HCT116 (cell line): ENCODE measurements at regions not wholly inside any gene's neighbourhood (a gene's known extent, or its start where the extent isn't known, plus 50 kb on each side); places are given as distances from the start of the nearest gene placed in this dataset.

ENCODE experiments used
- ATAC-seq: fragments of 200-7000 bp; cut with Tn5 transposase; 2 replicates; pipeline ENCODE4 v1.9.1; 2020; ENCODE audit warnings: mild to moderate bottlenecking, moderate library complexity
- BruUV-seq: library from RNA; stranded (reverse); fragments of 400-500 nt; replicated peaks from 2 replicates; lab custom pipeline; 2021; lab: Mats Ljungman, UMichigan
- CTCF ChIA-PET: fragments of 300-600 bp; sonication (Branson Sonifier 250); formaldehyde crosslinking; loops from one replicate; lab custom pipeline; 2021; ENCODE audit warnings: antibody characterized with exemption; lab: Charles Lee
- POLR2A ChIA-PET: fragments of 300-600, 350-600 bp; sonication (Branson Sonifier 250); formaldehyde crosslinking; loops from one replicate; lab custom pipeline; 2021; ENCODE audit warnings: antibody characterized with exemption; lab: Charles Lee
- RAD21 ChIA-PET, 2 experiments: fragments of 300-600 bp; sonication (Branson Sonifier 250); formaldehyde crosslinking; loops; one replicate each; lab custom pipeline; 2023; ENCODE audit warnings: low total read pairs in 2 of 2; ENCODE audit not compliant: uncharacterized antibody in 2 of 2, unreplicated experiment in 2 of 2, low non-redundant PET in 1 of 2; lab: Charles Lee
- DNase-seq: peaks from one replicate; pipeline ENCODE4 v3.0.0-alpha.2; 2010; ENCODE audit warnings: low read depth, low spot score
- H2AFZ ChIP-seq: fragments of 200-600 bp; shearing (Covaris generic), sonication (generic); 2 replicates; pipeline ENCODE4 v1.6.1; 2017; ENCODE audit warnings: low read depth, mixed run types, mixed read lengths, antibody characterized with exemption, low read length; ENCODE audit not compliant: poor library complexity, severe bottlenecking
- H3K27ac ChIP-seq: 2 replicates; pipeline ENCODE4 v1.5.1; 2012; ENCODE audit warnings: low read depth, low read length
- H3K27me3 ChIP-seq: fragments of 200-600 bp; sonication (generic); 2 replicates; pipeline ENCODE4 v1.6.1; 2016; ENCODE audit warnings: mixed run types, low read length, mixed read lengths; ENCODE audit not compliant: insufficient read depth
- H3K36me3 ChIP-seq, 2 experiments: fragments of 200-500 bp in 1 of 2; fragments of 200-600 bp in 1 of 2; sonication (Bioruptor generic) in 1 of 2; sonication (generic) in 1 of 2; 2 replicates each; pipeline versions ENCODE4 v1.5.1 to v1.6.1; 2014 to 2016; ENCODE audit warnings: low read length in 2 of 2, inconsistent platforms in 1 of 2, mixed read lengths in 1 of 2, mixed run types in 1 of 2; ENCODE audit not compliant: insufficient read depth in 2 of 2, control insufficient read depth in 1 of 2
- H3K4me1 ChIP-seq, 2 experiments: fragments of 200-600 bp in 1 of 2; sonication (generic) in 1 of 2; 2 replicates each; pipeline versions ENCODE4 v1.5.1 to v1.6.1; 2012 to 2017; ENCODE audit warnings: low read length in 2 of 2, inconsistent platforms in 1 of 2, mild to moderate bottlenecking in 1 of 2, mixed read lengths in 1 of 2, mixed run types in 1 of 2, moderate library complexity in 1 of 2; ENCODE audit not compliant: insufficient read depth in 2 of 2, control insufficient read depth in 1 of 2
- H3K4me2 ChIP-seq: fragments of 200-600 bp; sonication (generic); 2 replicates; pipeline ENCODE4 v1.6.1; 2017; ENCODE audit warnings: mixed run types, low read length, mixed read lengths
- H3K4me3 ChIP-seq, 2 experiments: fragments of 200-600 bp in 1 of 2; sonication (generic) in 1 of 2; replicated peaks in 1 of 2; 2 replicates each; pipeline ENCODE4 v1.5.1; 2011 to 2016; ENCODE audit warnings: low read length in 2 of 2, control low read depth in 1 of 2, low read depth in 1 of 2, mild to moderate bottlenecking in 1 of 2, mixed read lengths in 1 of 2, mixed run types in 1 of 2
- H3K79me2 ChIP-seq: fragments of 200-600 bp; sonication (generic); 2 replicates; pipeline ENCODE4 v1.6.1; 2017; ENCODE audit warnings: mild to moderate bottlenecking, mixed run types, low read length, moderate library complexity, mixed read lengths; ENCODE audit not compliant: insufficient read depth
- H3K9ac ChIP-seq: fragments of 200-600 bp; sonication (generic); 2 replicates; pipeline ENCODE4 v1.6.1; 2016; ENCODE audit warnings: low read length, mixed read lengths
- H3K9me2 ChIP-seq: fragments of 200-600 bp; sonication (generic), shearing (Covaris generic); 2 replicates; pipeline ENCODE4 v1.6.1; 2017; ENCODE audit warnings: mixed run types, mild to moderate bottlenecking, moderate library complexity; ENCODE audit not compliant: insufficient read depth
- H3K9me3 ChIP-seq, 2 experiments: fragments of 200-500 bp in 1 of 2; fragments of 200-600 bp in 1 of 2; sonication (Bioruptor generic) in 1 of 2; sonication (generic) in 1 of 2; 2 replicates each; pipeline ENCODE4 v1.6.1; 2014 to 2017; ENCODE audit warnings: low read length in 2 of 2, mixed read lengths in 2 of 2, inconsistent platforms in 1 of 2, low read depth in 1 of 2, mild to moderate bottlenecking in 1 of 2, mixed run types in 1 of 2, moderate library complexity in 1 of 2; ENCODE audit not compliant: control insufficient read depth in 1 of 2, insufficient read depth in 1 of 2
- H4K20me1 ChIP-seq: fragments of 200-600 bp; sonication (generic), shearing (Covaris generic); 2 replicates; pipeline ENCODE4 v1.6.1; 2017; ENCODE audit warnings: mixed run types, mild to moderate bottlenecking, moderate library complexity; ENCODE audit not compliant: insufficient read depth
- CBX3 ChIP-seq: IDR thresholded peaks from 2 replicates; pipeline ENCODE4 v1.6.1; 2012; ENCODE audit warnings: low read depth
- CEBPB ChIP-seq: IDR thresholded peaks from 2 replicates; pipeline ENCODE4 v1.6.1; 2012; ENCODE audit warnings: low read depth
- EGR1 ChIP-seq: IDR thresholded peaks from 2 replicates; pipeline ENCODE4 v1.6.1; 2012; ENCODE audit warnings: low read depth
- ELF1 ChIP-seq: IDR thresholded peaks from 2 replicates; pipeline ENCODE4 v1.6.1; 2012; ENCODE audit warnings: low read depth, borderline replicate concordance
- EZH2 ChIP-seq: fragments of 200-600 bp; sonication (generic); IDR thresholded peaks from 2 replicates; pipeline ENCODE4 v1.6.1; 2017; ENCODE audit warnings: antibody characterized with exemption, mixed run types
- FOSL1 ChIP-seq: IDR thresholded peaks from 2 replicates; pipeline ENCODE4 v1.6.1; 2012; ENCODE audit warnings: low read depth
- JUND ChIP-seq: IDR thresholded peaks from 2 replicates; pipeline ENCODE4 v1.6.1; 2012
- POLR2AphosphoS5 ChIP-seq: IDR thresholded peaks from 2 replicates; pipeline ENCODE4 v1.6.1; 2011; ENCODE audit warnings: mild to moderate bottlenecking, low read depth, low read length, moderate library complexity
- RAD21 ChIP-seq: IDR thresholded peaks from 2 replicates; pipeline ENCODE4 v1.6.1; 2012; ENCODE audit warnings: low read depth, mild to moderate bottlenecking
- SIN3A ChIP-seq: IDR thresholded peaks from 2 replicates; pipeline ENCODE4 v1.6.1; 2012; ENCODE audit warnings: low read depth
- SP1 ChIP-seq: IDR thresholded peaks from 2 replicates; pipeline ENCODE4 v1.6.1; 2012; ENCODE audit warnings: low read depth
- SRF ChIP-seq: IDR thresholded peaks from 2 replicates; pipeline ENCODE4 v1.6.1; 2012; ENCODE audit warnings: low read depth
- TCF7L2 ChIP-seq: IDR thresholded peaks from 2 replicates; pipeline ENCODE4 v1.7.0; 2011; ENCODE audit warnings: borderline replicate concordance, inconsistent platforms; ENCODE audit not compliant: insufficient read depth, insufficient read length; ENCODE audit errors: extremely low read depth
- YY1 ChIP-seq: IDR thresholded peaks from 2 replicates; pipeline ENCODE4 v1.6.1; 2011; ENCODE audit warnings: low read length, low read depth, moderate library complexity, mild to moderate bottlenecking; ENCODE audit not compliant: insufficient replicate concordance; ENCODE audit errors: extremely low read depth
- ZNF274 ChIP-seq: fragments of 200-500 bp; sonication (Bioruptor generic); IDR thresholded peaks from 2 replicates; pipeline ENCODE4 v1.6.1; 2014; ENCODE audit warnings: mild to moderate bottlenecking, low read depth, low read length, inconsistent platforms
- intact Hi-C: fragments of 100-400 bp; cut with micrococcal nuclease; formaldehyde crosslinking; loops from 2 replicates; pipeline ENCODE4 v1.10.0; 2022
- TF ChIP-seq, protein P1 (sequence below): IDR thresholded peaks from 2 replicates; pipeline ENCODE4 v1.6.1; 2012
- TF ChIP-seq, protein P2 (sequence below): IDR thresholded peaks from 2 replicates; pipeline ENCODE4 v1.6.1; 2012
- TF ChIP-seq, protein P3 (sequence below): IDR thresholded peaks from 2 replicates; pipeline ENCODE4 v1.6.1; 2011; ENCODE audit warnings: mild to moderate bottlenecking, low read length, moderate library complexity; ENCODE audit not compliant: insufficient replicate concordance; ENCODE audit errors: extremely low read depth
- TF ChIP-seq, protein P4 (sequence below): IDR thresholded peaks from 2 replicates; pipeline ENCODE4 v1.6.1; 2012; ENCODE audit warnings: low read depth

DNA sequence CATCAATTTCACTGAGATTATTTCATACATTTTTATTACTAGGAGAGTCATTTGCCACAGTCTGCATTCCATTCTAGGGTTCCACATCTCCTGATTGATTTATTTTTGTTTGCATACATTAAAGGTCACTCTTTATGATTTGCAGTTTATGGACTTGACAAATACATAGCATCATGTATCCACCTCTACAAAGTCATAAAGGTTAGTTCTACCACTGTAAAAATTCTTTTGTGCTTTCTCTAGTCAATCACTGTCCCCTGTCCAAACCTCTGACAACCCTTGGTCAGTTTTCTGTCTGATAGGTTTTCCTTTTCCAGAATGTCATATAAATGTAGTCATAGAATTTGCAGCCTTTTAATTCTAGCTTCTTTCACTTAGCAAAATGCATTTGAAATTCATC lies 434.6 kb upstream of the MON1B start:
- intact Hi-C loops, result no loop called here
- POLR2A ChIA-PET, result no interaction called here
- Histone ChIP-seq H3K79me2 (no peaks in the 10 kb centered on the region), H4K20me1 (no peaks in the 10 kb centered on the region), H3K9me3 (peaks cover 0 to 3% of the 10 kb centered on the region in 2 experiments; a peak in 2 of 4 replicates), H3K4me1 (no peaks in the 10 kb centered on the region), H2AFZ (no peak overlapping the region), H3K4me2 (no peak overlapping the region), H3K9me2 (no peaks in the 10 kb centered on the region), H3K36me3 (no peaks in the 10 kb centered on the region), H3K27me3 (no peaks in the 10 kb centered on the region), H3K27ac (no peak overlapping the region), H3K4me3 (no peak overlapping the region), H3K9ac (no peak overlapping the region)
- BruUV-seq, result no TSS peak
- RAD21 ChIA-PET, result no interaction called here
- ATAC-seq (no peak), DNase-seq (no peak)
- CTCF ChIA-PET, result no interaction called here
- TF ChIP-seq JUND (no peak), RAD21 (no peak), SRF (no peak), EZH2 (no peak), FOSL1 (no peak), YY1 (no peak), SIN3A (no peak), TCF7L2 (no peak), POLR2AphosphoS5 (no peak), ELF1 (no peak), SP1 (no peak), CEBPB (no peak), EGR1 (no peak), CBX3 (no peak), ZNF274 (no peak)
- TF ChIP-seq, protein P1, sequence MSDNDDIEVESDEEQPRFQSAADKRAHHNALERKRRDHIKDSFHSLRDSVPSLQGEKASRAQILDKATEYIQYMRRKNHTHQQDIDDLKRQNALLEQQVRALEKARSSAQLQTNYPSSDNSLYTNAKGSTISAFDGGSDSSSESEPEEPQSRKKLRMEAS, result no peak
- TF ChIP-seq, protein P2, sequence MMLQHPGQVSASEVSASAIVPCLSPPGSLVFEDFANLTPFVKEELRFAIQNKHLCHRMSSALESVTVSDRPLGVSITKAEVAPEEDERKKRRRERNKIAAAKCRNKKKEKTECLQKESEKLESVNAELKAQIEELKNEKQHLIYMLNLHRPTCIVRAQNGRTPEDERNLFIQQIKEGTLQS, result no peak
- TF ChIP-seq, protein P3, sequence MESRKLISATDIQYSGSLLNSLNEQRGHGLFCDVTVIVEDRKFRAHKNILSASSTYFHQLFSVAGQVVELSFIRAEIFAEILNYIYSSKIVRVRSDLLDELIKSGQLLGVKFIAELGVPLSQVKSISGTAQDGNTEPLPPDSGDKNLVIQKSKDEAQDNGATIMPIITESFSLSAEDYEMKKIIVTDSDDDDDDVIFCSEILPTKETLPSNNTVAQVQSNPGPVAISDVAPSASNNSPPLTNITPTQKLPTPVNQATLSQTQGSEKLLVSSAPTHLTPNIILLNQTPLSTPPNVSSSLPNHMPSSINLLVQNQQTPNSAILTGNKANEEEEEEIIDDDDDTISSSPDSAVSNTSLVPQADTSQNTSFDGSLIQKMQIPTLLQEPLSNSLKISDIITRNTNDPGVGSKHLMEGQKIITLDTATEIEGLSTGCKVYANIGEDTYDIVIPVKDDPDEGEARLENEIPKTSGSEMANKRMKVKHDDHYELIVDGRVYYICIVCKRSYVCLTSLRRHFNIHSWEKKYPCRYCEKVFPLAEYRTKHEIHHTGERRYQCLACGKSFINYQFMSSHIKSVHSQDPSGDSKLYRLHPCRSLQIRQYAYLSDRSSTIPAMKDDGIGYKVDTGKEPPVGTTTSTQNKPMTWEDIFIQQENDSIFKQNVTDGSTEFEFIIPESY, result no peak
- TF ChIP-seq, protein P4, sequence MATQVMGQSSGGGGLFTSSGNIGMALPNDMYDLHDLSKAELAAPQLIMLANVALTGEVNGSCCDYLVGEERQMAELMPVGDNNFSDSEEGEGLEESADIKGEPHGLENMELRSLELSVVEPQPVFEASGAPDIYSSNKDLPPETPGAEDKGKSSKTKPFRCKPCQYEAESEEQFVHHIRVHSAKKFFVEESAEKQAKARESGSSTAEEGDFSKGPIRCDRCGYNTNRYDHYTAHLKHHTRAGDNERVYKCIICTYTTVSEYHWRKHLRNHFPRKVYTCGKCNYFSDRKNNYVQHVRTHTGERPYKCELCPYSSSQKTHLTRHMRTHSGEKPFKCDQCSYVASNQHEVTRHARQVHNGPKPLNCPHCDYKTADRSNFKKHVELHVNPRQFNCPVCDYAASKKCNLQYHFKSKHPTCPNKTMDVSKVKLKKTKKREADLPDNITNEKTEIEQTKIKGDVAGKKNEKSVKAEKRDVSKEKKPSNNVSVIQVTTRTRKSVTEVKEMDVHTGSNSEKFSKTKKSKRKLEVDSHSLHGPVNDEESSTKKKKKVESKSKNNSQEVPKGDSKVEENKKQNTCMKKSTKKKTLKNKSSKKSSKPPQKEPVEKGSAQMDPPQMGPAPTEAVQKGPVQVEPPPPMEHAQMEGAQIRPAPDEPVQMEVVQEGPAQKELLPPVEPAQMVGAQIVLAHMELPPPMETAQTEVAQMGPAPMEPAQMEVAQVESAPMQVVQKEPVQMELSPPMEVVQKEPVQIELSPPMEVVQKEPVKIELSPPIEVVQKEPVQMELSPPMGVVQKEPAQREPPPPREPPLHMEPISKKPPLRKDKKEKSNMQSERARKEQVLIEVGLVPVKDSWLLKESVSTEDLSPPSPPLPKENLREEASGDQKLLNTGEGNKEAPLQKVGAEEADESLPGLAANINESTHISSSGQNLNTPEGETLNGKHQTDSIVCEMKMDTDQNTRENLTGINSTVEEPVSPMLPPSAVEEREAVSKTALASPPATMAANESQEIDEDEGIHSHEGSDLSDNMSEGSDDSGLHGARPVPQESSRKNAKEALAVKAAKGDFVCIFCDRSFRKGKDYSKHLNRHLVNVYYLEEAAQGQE, result no peak
